ENCODE measurements at regions not wholly inside any gene's neighbourhood (a gene's known extent, or its start where the extent isn't known, plus 50 kb on each side); places are given as distances from the start of the nearest gene placed in this dataset.

DNA sequence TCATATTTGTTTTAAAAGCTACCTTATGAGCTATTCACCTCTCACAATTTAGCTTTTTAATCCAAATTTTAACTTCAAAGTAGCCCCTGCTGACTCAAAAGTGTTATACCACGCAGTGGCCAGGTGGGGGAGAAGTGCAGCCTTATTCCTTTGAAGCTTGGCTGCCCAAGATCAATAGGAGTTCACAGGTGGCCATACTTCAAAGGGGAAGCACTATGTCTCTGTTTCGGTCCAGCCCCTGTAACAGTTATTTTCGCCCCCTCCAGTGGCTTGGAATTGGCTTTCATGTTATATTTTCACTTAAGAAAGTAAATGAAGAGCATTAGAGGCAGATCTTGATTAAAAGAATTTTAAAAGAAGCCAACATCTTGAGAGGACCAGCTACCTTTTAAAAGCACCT, 608.4 kb downstream of the EPHA7 start:
- TF ChIP-seq, protein P1, sequence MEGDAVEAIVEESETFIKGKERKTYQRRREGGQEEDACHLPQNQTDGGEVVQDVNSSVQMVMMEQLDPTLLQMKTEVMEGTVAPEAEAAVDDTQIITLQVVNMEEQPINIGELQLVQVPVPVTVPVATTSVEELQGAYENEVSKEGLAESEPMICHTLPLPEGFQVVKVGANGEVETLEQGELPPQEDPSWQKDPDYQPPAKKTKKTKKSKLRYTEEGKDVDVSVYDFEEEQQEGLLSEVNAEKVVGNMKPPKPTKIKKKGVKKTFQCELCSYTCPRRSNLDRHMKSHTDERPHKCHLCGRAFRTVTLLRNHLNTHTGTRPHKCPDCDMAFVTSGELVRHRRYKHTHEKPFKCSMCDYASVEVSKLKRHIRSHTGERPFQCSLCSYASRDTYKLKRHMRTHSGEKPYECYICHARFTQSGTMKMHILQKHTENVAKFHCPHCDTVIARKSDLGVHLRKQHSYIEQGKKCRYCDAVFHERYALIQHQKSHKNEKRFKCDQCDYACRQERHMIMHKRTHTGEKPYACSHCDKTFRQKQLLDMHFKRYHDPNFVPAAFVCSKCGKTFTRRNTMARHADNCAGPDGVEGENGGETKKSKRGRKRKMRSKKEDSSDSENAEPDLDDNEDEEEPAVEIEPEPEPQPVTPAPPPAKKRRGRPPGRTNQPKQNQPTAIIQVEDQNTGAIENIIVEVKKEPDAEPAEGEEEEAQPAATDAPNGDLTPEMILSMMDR (IDR thresholded peaks at IDR 0.05; ENCODE audit: low read depth, low read length), result peak; percentile 66
- TF ChIP-seq EZH2phosphoT487 (IDR thresholded peaks at IDR 0.05; ENCODE audit: low read depth), result no peak

All from OCI-LY3 (cell line).